ENCODE measurements at regions not wholly inside any gene's neighbourhood (a gene's known extent, or its start where the extent isn't known, plus 50 kb on each side); places are given as distances from the start of the nearest gene placed in this dataset.
"Not testable (repeated sequence)": the region's sequence is repeated elsewhere in the genome, so short reads cannot be mapped to it uniquely, and the experiment has no call there.

DNA sequence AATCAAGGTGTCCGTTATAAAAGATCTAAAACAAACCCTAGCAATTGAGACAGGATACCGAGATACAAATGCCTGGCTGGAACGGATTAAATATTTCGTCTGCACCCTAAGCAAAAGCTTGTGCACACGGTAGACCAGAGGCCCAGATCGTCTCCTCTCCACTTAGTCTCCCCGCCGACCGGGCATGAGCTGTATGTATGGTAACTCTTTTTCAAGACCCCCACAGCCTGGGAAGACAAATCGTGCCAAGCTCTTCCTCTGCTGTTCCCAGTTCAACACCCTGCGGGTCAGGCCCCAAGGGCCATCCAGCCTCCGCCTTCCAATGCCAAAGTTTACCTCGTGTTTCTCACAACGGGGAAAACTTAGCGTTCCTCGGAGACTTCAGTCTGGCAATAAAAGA lies 285.7 kb upstream of the GALNT17 start:
- no peak for DNase-seq

- DNase-seq, result no peak
Measured at GRCh38 chr7:70849580-70850235, 282.2 kb upstream of the GALNT17 start.

GRCh38 chr7:70855373-70855772 lies 276.6 kb upstream of the GALNT17 start:
- no peak for DNase-seq

- peak; percentile 63 for DNase-seq
Measured at GRCh38 chr7:70856901-70857630, 274.9 kb upstream of the GALNT17 start.

DNA sequence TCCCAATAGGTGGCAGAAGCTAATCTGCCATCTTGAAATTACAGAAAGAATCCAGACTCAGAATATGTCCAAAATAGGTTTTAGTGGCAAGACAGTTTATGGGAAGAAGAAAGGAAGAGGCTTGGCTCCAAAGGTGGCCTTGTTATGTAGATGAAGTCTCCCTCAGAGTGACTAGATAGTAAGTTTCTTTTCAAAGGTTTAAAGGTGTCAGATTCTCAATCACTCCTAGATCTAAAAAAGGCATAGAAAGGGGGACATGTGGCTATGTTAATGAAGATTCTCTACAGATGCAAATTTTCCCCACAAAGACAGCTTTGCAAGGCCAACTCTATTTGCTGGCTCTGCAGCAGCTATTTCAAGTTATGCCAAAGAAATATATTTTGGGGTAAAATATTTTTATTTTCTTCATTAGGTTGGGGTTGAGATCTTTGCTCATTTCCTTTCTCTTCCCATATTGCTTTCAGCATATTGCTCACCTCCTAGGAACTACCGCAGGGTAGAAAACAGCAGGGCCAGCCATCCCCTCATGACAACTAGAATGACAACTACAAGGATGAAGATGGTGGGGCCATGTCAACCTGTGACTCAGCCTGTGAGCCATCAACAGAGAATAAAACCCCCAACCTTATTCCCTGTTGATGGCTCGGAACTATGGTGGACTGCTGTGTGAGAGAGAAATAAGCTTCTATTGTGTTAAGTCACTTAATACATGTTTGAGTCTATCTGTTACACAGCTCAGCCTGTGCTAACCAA lies 274.0 kb upstream of the GALNT17 start:
- no peak for DNase-seq

- DNase-seq, result no peak
Measured at GRCh38 chr7:70867513-70867912, 264.4 kb upstream of the GALNT17 start.

GRCh38 chr7:70870349-70870748 lies 261.6 kb upstream of the GALNT17 start:
- no peak for DNase-seq

- DNase-seq, result no peak
Measured at GRCh38 chr7:70872188-70872587, 259.8 kb upstream of the GALNT17 start.

GRCh38 chr7:70881167-70881847 lies 250.6 kb upstream of the GALNT17 start:
- no peak for DNase-seq

GRCh38 chr7:70883750-70884439 lies 248.0 kb upstream of the GALNT17 start:
- no peak for DNase-seq

DNA sequence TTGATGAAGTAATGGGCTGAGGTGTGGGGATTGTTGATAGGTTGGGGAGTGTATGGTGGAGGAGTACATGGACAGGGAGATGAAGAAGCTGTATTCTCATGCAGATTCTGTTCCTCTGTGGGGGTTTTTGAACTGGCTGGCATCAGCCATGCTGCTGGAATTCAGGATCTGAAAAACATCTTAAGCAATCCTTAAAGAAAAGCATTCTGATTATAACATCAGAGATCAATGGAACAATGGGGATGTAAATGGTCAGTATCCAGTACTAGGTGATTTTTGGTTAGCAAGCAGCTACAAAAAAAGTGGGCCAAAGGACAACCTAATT lies 247.5 kb upstream of the GALNT17 start:
- DNase-seq, result no peak

GRCh38 chr7:70884809-70885208 lies 247.1 kb upstream of the GALNT17 start:
- DNase-seq, result no peak

DNA sequence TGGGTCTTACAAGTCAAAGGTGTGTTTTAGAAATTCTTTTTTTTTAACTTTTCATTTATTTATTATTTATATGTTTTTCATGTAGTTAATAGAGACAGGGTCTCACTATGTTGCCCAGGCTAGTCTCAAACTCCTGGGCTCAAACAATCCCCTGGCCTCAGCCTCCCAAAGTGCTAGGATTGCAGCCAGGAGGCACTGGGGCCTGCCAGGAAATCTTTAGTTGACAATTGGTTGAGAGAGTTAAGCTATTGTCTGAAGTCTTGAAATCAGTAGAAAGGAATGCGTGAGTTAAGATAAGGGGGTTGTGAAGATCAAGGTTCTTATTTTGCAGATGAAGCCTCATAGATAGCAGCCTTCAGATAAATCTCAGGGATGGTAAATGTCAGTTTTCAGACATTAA lies 245.4 kb upstream of the GALNT17 start:
- DNase-seq, result no peak

DNA sequence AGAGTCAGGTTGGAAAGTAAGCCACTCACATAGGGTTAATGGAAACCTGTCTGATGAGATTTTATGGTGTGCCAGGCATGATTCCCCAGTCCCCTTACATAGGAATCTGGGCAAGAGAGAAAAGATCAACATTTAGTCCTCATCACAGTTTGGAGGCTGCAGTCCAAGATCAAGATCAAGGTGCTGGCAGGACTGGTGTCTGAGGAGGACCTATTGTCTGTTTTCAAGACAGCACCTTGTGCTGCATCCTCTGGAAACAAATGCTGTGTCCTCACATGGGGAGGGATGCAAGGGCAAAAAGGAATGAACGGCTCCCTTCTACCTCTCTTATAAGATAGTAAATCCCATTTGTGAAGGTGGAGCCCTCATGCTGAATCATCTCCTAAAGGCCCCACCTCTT lies 244.8 kb upstream of the GALNT17 start:
- DNase-seq, result no peak

GRCh38 chr7:70890147-70890969 lies 241.6 kb upstream of the GALNT17 start:
- no peak for DNase-seq

DNA sequence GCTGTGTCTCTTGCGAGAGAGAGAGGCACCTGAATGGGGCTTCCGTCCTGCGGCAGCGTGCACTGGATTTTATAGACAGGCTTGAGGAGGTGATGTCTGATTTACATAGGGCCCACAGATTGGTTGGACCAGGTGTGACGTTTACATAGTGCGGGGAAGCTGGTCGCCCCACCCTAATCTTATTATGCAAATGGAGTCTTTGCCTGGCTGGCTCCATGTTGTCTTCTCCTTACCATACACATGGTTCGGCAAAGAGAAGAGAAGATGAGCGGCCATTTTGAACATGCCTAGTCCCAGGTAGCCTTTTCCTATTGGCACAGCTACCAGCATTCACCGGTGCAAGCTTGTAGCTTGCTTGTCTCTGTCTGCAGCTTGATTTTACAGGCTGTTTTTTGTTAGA lies 238.5 kb upstream of the GALNT17 start:
- no peak for DNase-seq

GRCh38 chr7:70893971-70894715 lies 237.8 kb upstream of the GALNT17 start:
- DNase-seq, result no peak

GRCh38 chr7:70894799-70895198 lies 237.1 kb upstream of the GALNT17 start:
- no peak for DNase-seq

DNA sequence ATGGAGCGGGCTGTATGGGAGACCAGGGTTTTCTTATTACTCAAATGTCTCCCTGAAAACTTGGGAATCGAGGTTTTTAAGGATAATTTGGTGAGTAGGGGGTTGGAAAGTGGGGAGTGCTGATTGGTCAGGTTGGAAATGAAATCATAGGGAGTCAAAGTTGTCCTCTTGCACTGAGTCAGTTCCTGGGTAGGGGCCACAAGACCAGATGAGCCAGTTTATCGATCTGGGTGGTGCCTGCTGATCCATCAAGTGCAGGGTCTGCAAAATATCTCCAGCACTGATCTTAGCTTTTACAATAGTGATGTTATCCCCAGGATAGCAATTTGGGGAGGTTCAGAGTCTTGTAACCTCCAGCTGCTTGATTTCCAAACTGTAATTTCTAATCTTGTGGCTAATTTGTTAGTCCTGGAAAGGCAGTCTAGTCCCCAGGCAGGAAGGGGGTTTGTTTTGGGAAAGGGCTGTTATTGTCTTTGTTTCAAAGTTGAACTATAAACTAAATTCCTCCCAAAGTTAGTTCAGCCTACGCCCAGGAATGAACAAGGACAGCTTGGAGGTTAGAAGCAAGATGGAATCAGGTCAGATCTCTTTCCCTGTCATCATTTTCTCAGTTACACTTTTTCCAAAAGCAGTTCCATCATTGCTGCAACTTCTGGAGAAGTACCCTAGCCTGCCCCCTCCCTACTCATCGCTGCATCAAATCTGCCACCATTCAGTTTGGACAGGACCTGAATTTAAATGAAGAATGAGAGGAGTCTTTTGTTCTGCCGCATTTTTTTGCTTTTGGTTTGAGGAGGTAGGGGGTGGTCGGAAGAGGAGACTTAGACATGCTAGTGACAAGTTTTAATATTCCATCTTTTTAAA lies 236.4 kb upstream of the GALNT17 start:
- not testable (repeated sequence) for DNase-seq

Measured in hematopoietic multipotent progenitor cell treated with erythropoietin and hydrocortisone succinate and interleukin-3 and kit ligand, for 8 days (in vitro differentiated cells).